CD4-positive, alpha-beta T cell (primary cell): ENCODE measurements at regions not wholly inside any gene's neighbourhood (a gene's known extent, or its start where the extent isn't known, plus 50 kb on each side); places are given as distances from the start of the nearest gene placed in this dataset.

ENCODE experiments used
- ATAC-seq: fragments of 200-7000 bp; cut with Tn5 transposase; one replicate; pipeline ENCODE4 v1.10.0; 2022; ENCODE audit warnings: mild to moderate bottlenecking; ENCODE audit not compliant: poor library complexity
- CTCF ChIA-PET: fragments of 350-600 bp; sonication (Branson Sonifier 250); formaldehyde crosslinking; loops from one replicate; lab custom pipeline; 2021; ENCODE audit warnings: antibody characterized with exemption, inconsistent platforms; lab: Charles Lee
- POLR2A ChIA-PET: fragments of 350-600 bp; sonication (Branson Sonifier 250); formaldehyde crosslinking; loops from one replicate; lab custom pipeline; 2021; ENCODE audit warnings: antibody characterized with exemption, inconsistent platforms; lab: Charles Lee
- DNase-seq, 14 experiments: peaks; one replicate each; pipeline ENCODE4 v3.0.0-alpha.2; 2013 to 2020; ENCODE audit warnings: mixed read lengths in 2 of 14
- H3K27ac ChIP-seq, 2 donors: one replicate each; pipeline versions ENCODE4 v1.5.1 to v1.7.0; 2013; ENCODE audit warnings: low read length in 2 of 2, low read depth in 1 of 2, mild to moderate bottlenecking in 1 of 2
- H3K27me3 ChIP-seq, 2 experiments: 1 replicate in 1 of 2; 2 replicates in 1 of 2; pipeline versions ENCODE4 v1.6.1 to v1.7.0; 2013; ENCODE audit warnings: low read length in 2 of 2, control low read depth in 1 of 2, mild to moderate bottlenecking in 1 of 2, moderate library complexity in 1 of 2; ENCODE audit not compliant: insufficient read depth in 2 of 2, control insufficient read depth in 1 of 2
- H3K36me3 ChIP-seq: one replicate; pipeline ENCODE4 v1.6.1; 2013; ENCODE audit warnings: low read length, control low read depth; ENCODE audit not compliant: insufficient read depth
- H3K4me1 ChIP-seq: one replicate; pipeline ENCODE4 v1.6.1; 2013; ENCODE audit warnings: low read length, control low read depth; ENCODE audit not compliant: insufficient read depth
- H3K4me3 ChIP-seq: one replicate; pipeline ENCODE4 v1.5.1; 2013; ENCODE audit warnings: mild to moderate bottlenecking, low read length, moderate library complexity
- H3K9me3 ChIP-seq, 2 experiments: 1 replicate in 1 of 2; 2 replicates in 1 of 2; pipeline versions ENCODE4 v1.6.1 to v1.7.0; 2013; ENCODE audit warnings: low read length in 2 of 2, mild to moderate bottlenecking in 2 of 2, control low read depth in 1 of 2, moderate library complexity in 1 of 2; ENCODE audit not compliant: control insufficient read depth in 1 of 2, insufficient read depth in 1 of 2
- H3K27ac Mint-ChIP-seq: one replicate; pipeline ENCODE4 v1.8.0; 2020; ENCODE audit warnings: mixed read lengths
- H3K27me3 Mint-ChIP-seq: one replicate; pipeline ENCODE4 v1.8.0; 2021; ENCODE audit warnings: mixed read lengths
- H3K36me3 Mint-ChIP-seq: one replicate; pipeline ENCODE4 v1.8.0; 2021; ENCODE audit warnings: low read depth, mixed read lengths
- H3K4me1 Mint-ChIP-seq: one replicate; pipeline ENCODE4 v1.8.0; 2021; ENCODE audit warnings: low read depth, mixed read lengths
- H3K4me3 Mint-ChIP-seq: one replicate; pipeline ENCODE4 v1.8.0; 2020; ENCODE audit warnings: mild to moderate bottlenecking, mixed read lengths
- H3K9me3 Mint-ChIP-seq: one replicate; pipeline ENCODE4 v1.8.0; 2020; ENCODE audit warnings: mixed read lengths
- intact Hi-C, 2 experiments: fragments of 100-400 bp; cut with DNase I in 1 of 2; cut with micrococcal nuclease in 1 of 2; formaldehyde crosslinking; loops; one replicate each; pipeline versions ENCODE4 v1.15.1 to v1.9.0; 2023 to 2025; cut with DNase I, micrococcal nuclease
- TF ChIP-seq, protein P1 (sequence below): fragments of 200-600 bp; IDR thresholded peaks from one replicate; pipeline ENCODE4 v1.8.0; 2022; ENCODE audit warnings: antibody characterized with exemption, mild to moderate bottlenecking

DNA sequence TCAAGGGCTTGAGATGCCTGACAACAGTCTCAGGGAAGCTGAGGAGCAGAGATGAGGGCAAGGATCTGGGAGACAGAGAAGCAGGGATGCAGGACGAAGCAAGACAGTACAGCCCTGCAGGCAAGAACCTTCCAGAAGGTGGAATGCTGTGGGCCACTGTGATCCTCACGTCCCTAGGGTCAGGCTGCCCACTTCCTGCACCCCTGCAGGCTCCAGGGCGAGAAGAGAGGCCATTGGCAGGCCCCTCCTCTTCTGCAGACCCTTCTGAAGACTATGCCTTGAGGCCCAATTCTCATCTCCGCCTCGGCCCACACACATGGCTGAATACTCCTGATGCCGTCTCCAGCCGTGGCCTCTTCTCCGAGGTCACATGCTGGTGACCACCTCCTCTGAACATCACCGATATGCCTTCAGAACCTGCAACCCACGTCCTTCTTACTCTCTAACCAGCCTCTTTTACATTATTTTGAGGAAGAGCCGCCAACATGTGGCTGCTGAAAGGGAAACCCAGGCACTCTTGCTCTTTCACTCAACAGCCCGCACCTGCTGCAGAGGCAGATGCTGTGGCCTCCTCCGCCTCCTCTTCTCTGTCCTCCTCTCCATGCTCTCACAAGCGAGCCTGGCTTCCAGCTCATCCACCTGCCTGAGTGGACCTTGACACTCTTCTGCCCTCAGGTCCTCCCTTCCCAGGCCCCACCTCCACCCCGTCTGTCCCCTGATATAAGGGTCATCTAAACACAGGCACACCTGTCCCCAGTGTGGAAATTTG lies 181.5 kb downstream of the IRX2 start:
- no peaks in the 10 kb centered on the region for H3K36me3 Mint-ChIP-seq
- intact Hi-C loops = no loop called here
- ChIA-PET CTCF (no interaction called here), POLR2A (no interaction called here)
- no peaks in the 10 kb centered on the region for H3K4me1 Mint-ChIP-seq
- H3K27ac Mint-ChIP-seq = no peak overlapping the region
- H3K36me3 ChIP-seq = no peaks in the 10 kb centered on the region
- no peak overlapping the region for H3K4me3 ChIP-seq
- H3K9me3 ChIP-seq = peaks cover 0 to 21% of the 10 kb centered on the region in 2 experiments
- no peaks in the 10 kb centered on the region for H3K27me3 Mint-ChIP-seq
- H3K4me3 Mint-ChIP-seq = no peak overlapping the region
- ATAC-seq = no peak
- H3K27ac ChIP-seq = no peak overlapping the region
- no peaks in the 10 kb centered on the region for H3K4me1 ChIP-seq
- TF ChIP-seq, protein P1, sequence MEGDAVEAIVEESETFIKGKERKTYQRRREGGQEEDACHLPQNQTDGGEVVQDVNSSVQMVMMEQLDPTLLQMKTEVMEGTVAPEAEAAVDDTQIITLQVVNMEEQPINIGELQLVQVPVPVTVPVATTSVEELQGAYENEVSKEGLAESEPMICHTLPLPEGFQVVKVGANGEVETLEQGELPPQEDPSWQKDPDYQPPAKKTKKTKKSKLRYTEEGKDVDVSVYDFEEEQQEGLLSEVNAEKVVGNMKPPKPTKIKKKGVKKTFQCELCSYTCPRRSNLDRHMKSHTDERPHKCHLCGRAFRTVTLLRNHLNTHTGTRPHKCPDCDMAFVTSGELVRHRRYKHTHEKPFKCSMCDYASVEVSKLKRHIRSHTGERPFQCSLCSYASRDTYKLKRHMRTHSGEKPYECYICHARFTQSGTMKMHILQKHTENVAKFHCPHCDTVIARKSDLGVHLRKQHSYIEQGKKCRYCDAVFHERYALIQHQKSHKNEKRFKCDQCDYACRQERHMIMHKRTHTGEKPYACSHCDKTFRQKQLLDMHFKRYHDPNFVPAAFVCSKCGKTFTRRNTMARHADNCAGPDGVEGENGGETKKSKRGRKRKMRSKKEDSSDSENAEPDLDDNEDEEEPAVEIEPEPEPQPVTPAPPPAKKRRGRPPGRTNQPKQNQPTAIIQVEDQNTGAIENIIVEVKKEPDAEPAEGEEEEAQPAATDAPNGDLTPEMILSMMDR = no peak
- no peaks in the 10 kb centered on the region for H3K27me3 ChIP-seq
- no peak for DNase-seq
- peaks cover 2% of the 10 kb centered on the region for H3K9me3 Mint-ChIP-seq

DNA sequence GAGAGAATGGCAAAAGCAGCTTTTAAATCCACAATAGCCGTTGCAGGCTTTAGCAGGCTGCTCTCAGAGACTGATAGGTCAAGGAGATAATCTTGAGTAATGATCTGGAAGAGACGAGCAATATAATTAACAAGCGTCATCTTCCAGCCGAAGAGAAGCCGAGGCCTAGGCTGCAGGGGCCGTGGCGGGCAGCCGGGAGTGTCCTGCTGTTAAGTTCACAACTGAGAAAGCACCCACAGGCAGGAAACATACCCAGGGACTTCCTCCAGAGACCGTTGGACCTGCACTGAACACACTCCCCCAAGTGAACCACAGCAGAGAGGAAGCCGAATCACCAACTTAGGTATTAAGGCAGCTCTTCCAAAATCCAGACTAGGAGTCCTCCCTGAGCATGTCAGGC lies 182.3 kb downstream of the IRX2 start:
- DNase-seq = no peak
- no peak overlapping the region for H3K4me3 Mint-ChIP-seq
- ATAC-seq = no peak

DNA sequence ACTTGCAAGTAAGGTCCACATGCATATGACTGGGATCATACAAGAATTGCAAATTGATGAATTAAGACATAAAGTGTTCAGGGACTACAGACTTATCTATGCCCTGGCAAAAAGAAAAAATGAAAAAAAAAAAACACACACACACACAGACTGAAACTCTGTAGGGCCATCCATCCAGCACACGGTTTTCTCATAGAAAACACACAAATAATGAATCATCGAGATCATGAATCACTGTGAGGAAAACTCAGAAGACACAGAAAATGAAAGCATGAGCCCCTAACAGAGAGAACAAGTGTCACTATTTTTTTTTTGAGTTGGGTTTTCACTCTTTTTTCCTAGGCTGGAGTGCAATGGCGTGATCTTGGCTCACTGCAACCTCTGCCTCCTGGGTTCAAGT lies 185.2 kb downstream of the IRX2 start:
- no peaks in the 10 kb centered on the region for H3K36me3 ChIP-seq
- intact Hi-C loops = no loop called here
- POLR2A ChIA-PET = no interaction called here
- no peaks in the 10 kb centered on the region for H3K36me3 Mint-ChIP-seq
- H3K4me3 Mint-ChIP-seq = no peak overlapping the region
- H3K4me3 ChIP-seq = no peak overlapping the region
- H3K27me3 Mint-ChIP-seq = no peaks in the 10 kb centered on the region
- CTCF ChIA-PET = no interaction called here
- no peaks in the 10 kb centered on the region for H3K4me1 ChIP-seq
- DNase-seq = no peak
- H3K27me3 ChIP-seq = no peaks in the 10 kb centered on the region
- peaks cover 0 to 47% of the 10 kb centered on the region in 2 experiments for H3K9me3 ChIP-seq
- no peak for ATAC-seq
- H3K4me1 Mint-ChIP-seq = no peaks in the 10 kb centered on the region
- H3K27ac ChIP-seq = no peak overlapping the region
- TF ChIP-seq, protein P1 = no peak
- H3K9me3 Mint-ChIP-seq = no peaks in the 10 kb centered on the region
- H3K27ac Mint-ChIP-seq = no peak overlapping the region

More for the DNA sequence above, 182.3 kb downstream of the IRX2 start:
- POLR2A ChIA-PET = no interaction called here
- Mint-ChIP-seq H3K27ac (no peak overlapping the region), H3K9me3 (no peaks in the 10 kb centered on the region), H3K27me3 (no peaks in the 10 kb centered on the region), H3K36me3 (no peaks in the 10 kb centered on the region), H3K4me1 (no peaks in the 10 kb centered on the region)
- Histone ChIP-seq H3K4me3 (no peak overlapping the region), H3K36me3 (no peaks in the 10 kb centered on the region), H3K4me1 (no peaks in the 10 kb centered on the region), H3K27me3 (no peaks in the 10 kb centered on the region), H3K9me3 (peaks cover 0 to 25% of the 10 kb centered on the region in 2 experiments), H3K27ac (no peak overlapping the region)
- CTCF ChIA-PET = no interaction called here
- intact Hi-C loops = no loop called here
- TF ChIP-seq, protein P1 = no peak
